Neural cell (in vitro differentiated cells): ENCODE measurements at regions not wholly inside any gene's neighbourhood (a gene's known extent, or its start where the extent isn't known, plus 50 kb on each side); places are given as distances from the start of the nearest gene placed in this dataset.

ENCODE experiments used
- H2AFZ ChIP-seq: fragments of 200-600, 300-800 bp; sonication (generic), shearing (Covaris generic); 2 replicates; pipeline ENCODE4 v1.6.0; 2014; ENCODE audit warnings: low read depth, mild to moderate bottlenecking, antibody characterized with exemption, low read length, moderate library complexity
- H3F3A ChIP-seq: fragments of 200-600 bp; shearing (Covaris generic); 2 replicates; pipeline ENCODE4 v1.6.1; 2016; ENCODE audit warnings: mild to moderate bottlenecking, moderate library complexity, mixed read lengths, antibody characterized with exemption, low read length; ENCODE audit not compliant: insufficient read depth, poor library complexity, severe bottlenecking
- H3K27ac ChIP-seq: fragments of 200-600, 300-800 bp; sonication (generic), shearing (Covaris generic); 2 replicates; pipeline ENCODE4 v1.5.1; 2014; ENCODE audit warnings: mild to moderate bottlenecking, low read length, moderate library complexity
- H3K27me3 ChIP-seq: fragments of 300-800, 200-600 bp; sonication (generic), shearing (Covaris generic); 2 replicates; pipeline ENCODE4 v1.6.0; 2014; ENCODE audit warnings: mild to moderate bottlenecking, low read depth, low read length, moderate library complexity; ENCODE audit not compliant: insufficient read depth
- H3K36me3 ChIP-seq: fragments of 300-800, 200-600 bp; sonication (generic), shearing (Covaris generic); 2 replicates; pipeline ENCODE4 v1.5.1; 2014; ENCODE audit warnings: mild to moderate bottlenecking, antibody characterized with exemption, low read length, moderate library complexity; ENCODE audit not compliant: insufficient read depth
- H3K4me2 ChIP-seq: fragments of 300-800, 200-600 bp; sonication (generic), shearing (Covaris generic); 2 replicates; pipeline ENCODE4 v1.6.0; 2014; ENCODE audit warnings: mild to moderate bottlenecking, low read length
- H3K4me3 ChIP-seq: fragments of 300-800, 200-600 bp; sonication (generic), shearing (Covaris generic); 2 replicates; pipeline ENCODE4 v1.5.1; 2014; ENCODE audit warnings: mild to moderate bottlenecking, low read length, moderate library complexity
- H3K79me2 ChIP-seq: fragments of 200-600 bp; shearing (Covaris generic); replicated peaks from 2 replicates; pipeline ENCODE4 v1.6.0; 2014; ENCODE audit warnings: mild to moderate bottlenecking, low read length, moderate library complexity; ENCODE audit not compliant: insufficient read depth
- H3K9ac ChIP-seq: fragments of 300-800, 200-600 bp; sonication (generic), shearing (Covaris generic); 2 replicates; pipeline ENCODE4 v1.6.1; 2016; ENCODE audit warnings: mild to moderate bottlenecking, low read length, mixed read lengths
- H3K9me2 ChIP-seq: fragments of 200-600 bp; shearing (Covaris generic); 2 replicates; pipeline ENCODE4 v1.6.1; 2016; ENCODE audit warnings: mild to moderate bottlenecking, low read length, mixed read lengths; ENCODE audit not compliant: insufficient read depth
- H3K9me3 ChIP-seq: fragments of 200-600, 300-800 bp; sonication (generic), shearing (Covaris generic); 2 replicates; pipeline ENCODE4 v1.6.1; 2016; ENCODE audit warnings: mild to moderate bottlenecking, mixed run types, low read length, moderate library complexity, mixed read lengths
- H4K20me1 ChIP-seq: fragments of 200-600 bp; shearing (Covaris generic); 2 replicates; pipeline ENCODE4 v1.6.1; 2016; ENCODE audit warnings: mild to moderate bottlenecking, mixed run types; ENCODE audit not compliant: insufficient read depth
- EP300 ChIP-seq: fragments of 450-650 bp; conservative IDR thresholded peaks from 2 replicates; pipeline ENCODE4 v1.6.1; 2014; ENCODE audit warnings: antibody characterized with exemption, mild to moderate bottlenecking, moderate library complexity; ENCODE audit not compliant: poor library complexity, severe bottlenecking
- EZH2 ChIP-seq: fragments of 200-600, 300-800 bp; shearing (Covaris generic), sonication (generic); IDR thresholded peaks from 2 replicates; pipeline ENCODE4 v1.6.1; 2014; ENCODE audit warnings: antibody characterized with exemption, low read length, borderline replicate concordance, mild to moderate bottlenecking; ENCODE audit not compliant: insufficient read depth, poor library complexity, severe bottlenecking
- SMC3 ChIP-seq: fragments of 450-650 bp; conservative IDR thresholded peaks from 2 replicates; pipeline ENCODE4 v1.6.1; 2014; ENCODE audit warnings: antibody characterized with exemption, mild to moderate bottlenecking, moderate library complexity; ENCODE audit not compliant: poor library complexity
- small RNA-seq, 3 experiments: library from RNA; depleted of rRNA; stranded (forward); fragments of <200 nt; gene quantifications; one replicate each; pipeline ENCODE3, GENCODE V24; 2012

GRCh38 chr6:33853736-33854135, 49.9 kb upstream of the MLN start:
- Histone ChIP-seq H2AFZ (no peak overlapping the region), H3K4me2 (no peak overlapping the region), H3K36me3 (no peaks in the 10 kb centered on the region), H3K27ac (no peak overlapping the region), H3K9me3 (no peaks in the 10 kb centered on the region), H4K20me1 (no peaks in the 10 kb centered on the region), H3K27me3 (no peaks in the 10 kb centered on the region), H3K4me3 (no peak overlapping the region), H3K79me2 (no peaks in the 10 kb centered on the region), H3F3A (no peaks in the 10 kb centered on the region), H3K9ac (no peak overlapping the region), H3K9me2 (no peaks in the 10 kb centered on the region)
- no peak for TF ChIP-seq SMC3
- no peak for TF ChIP-seq EZH2
- no peak for TF ChIP-seq EP300

Small RNAs in the stretch of these regions (small RNA-seq; reads per million reads assigned to genes)
- gene AL138889.2 (0 reads per million in 3 experiments), gene MIR7159 (0 reads per million in 3 experiments)
